ENCODE measurements at regions not wholly inside any gene's neighbourhood (a gene's known extent, or its start where the extent isn't known, plus 50 kb on each side); places are given as distances from the start of the nearest gene placed in this dataset.

DNA sequence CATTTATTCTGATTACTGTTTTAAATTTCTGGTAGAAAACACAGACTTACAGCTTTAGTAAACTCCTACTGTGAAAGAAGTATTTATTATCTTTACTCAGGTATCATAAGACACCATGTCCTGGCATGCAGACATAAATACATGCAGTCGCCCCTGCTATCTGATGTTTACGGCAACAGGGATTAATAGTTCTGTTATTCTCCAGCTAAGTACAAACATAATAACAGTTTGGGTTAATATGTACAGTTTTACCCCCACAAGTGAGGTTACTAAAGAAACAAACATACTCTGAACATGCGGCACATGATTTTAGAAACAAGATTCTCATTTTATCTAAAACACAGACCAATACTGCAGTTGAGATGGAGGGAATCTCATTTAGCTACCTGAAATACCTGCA, 170.8 kb downstream of the ABCA8 start:
- Histone ChIP-seq H3K27ac (peak overlapping the region in 1 of 2 donors; percentile 23), H3K4me3 (no peak overlapping the region), H3K4me1 (peaks cover 0 to 16% of the 10 kb centered on the region in 2 donors), H3K9me3 (peaks cover 0 to 9% of the 10 kb centered on the region in 2 donors), H3K27me3 (no peaks in the 10 kb centered on the region), H3K36me3 (no peaks in the 10 kb centered on the region)
- TF ChIP-seq, protein P1, sequence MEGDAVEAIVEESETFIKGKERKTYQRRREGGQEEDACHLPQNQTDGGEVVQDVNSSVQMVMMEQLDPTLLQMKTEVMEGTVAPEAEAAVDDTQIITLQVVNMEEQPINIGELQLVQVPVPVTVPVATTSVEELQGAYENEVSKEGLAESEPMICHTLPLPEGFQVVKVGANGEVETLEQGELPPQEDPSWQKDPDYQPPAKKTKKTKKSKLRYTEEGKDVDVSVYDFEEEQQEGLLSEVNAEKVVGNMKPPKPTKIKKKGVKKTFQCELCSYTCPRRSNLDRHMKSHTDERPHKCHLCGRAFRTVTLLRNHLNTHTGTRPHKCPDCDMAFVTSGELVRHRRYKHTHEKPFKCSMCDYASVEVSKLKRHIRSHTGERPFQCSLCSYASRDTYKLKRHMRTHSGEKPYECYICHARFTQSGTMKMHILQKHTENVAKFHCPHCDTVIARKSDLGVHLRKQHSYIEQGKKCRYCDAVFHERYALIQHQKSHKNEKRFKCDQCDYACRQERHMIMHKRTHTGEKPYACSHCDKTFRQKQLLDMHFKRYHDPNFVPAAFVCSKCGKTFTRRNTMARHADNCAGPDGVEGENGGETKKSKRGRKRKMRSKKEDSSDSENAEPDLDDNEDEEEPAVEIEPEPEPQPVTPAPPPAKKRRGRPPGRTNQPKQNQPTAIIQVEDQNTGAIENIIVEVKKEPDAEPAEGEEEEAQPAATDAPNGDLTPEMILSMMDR (IDR thresholded peaks at IDR 0.05), result no peak
- DNase-seq (ENCODE audit: low spot score), result no peak

DNA sequence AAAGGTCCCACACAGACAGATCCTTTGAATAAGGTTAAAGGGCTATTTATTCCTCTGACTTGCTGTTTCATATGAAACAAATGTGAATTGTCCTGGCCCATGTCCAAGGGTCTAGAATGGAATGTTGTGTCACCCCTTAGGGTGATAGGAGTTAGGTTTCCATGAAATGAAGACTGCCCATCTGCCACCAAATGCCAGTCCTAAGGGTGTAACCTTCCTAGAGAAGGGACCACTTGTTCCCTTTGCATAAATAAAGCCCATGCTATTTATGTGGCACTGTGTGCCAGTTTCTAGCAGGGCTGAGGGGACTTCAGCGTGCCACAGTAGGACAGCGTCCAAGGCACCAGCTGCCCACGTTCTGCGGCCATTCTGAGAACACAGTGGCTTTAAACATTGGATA, 171.3 kb downstream of the ABCA8 start:
- Histone ChIP-seq H3K9me3 (peaks cover 0 to 4% of the 10 kb centered on the region in 2 donors), H3K4me1 (peaks cover 0 to 16% of the 10 kb centered on the region in 2 donors), H3K27ac (peak overlapping the region; percentile 31 to 50), H3K36me3 (no peaks in the 10 kb centered on the region), H3K27me3 (no peaks in the 10 kb centered on the region), H3K4me3 (no peak overlapping the region)
- TF ChIP-seq, protein P1 (IDR thresholded peaks at IDR 0.05), result no peak
- DNase-seq (ENCODE audit: low spot score), result no peak

DNA sequence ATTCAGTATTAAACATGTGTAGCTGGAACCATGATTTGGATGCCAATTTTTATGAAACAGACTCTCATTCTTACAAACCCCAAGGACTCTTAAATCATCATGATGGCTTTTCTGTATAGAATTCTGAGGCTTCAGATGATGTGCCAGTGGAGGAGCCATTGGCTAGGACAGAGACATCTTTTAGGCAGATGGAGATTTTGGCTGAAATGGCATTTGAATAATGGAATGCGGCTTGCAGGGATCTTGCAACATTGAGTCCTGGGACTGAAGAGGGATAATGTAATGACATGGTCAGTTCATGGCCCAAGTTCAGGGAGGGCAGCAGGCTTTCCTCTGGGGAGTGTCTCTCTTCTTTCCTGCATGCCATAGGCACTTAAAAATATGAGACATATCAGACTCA, 172.4 kb downstream of the ABCA8 start:
- peaks cover 0 to 23% of the 10 kb centered on the region in 2 donors for H3K4me1 ChIP-seq
- no peak for DNase-seq (ENCODE audit: low spot score)

DNA sequence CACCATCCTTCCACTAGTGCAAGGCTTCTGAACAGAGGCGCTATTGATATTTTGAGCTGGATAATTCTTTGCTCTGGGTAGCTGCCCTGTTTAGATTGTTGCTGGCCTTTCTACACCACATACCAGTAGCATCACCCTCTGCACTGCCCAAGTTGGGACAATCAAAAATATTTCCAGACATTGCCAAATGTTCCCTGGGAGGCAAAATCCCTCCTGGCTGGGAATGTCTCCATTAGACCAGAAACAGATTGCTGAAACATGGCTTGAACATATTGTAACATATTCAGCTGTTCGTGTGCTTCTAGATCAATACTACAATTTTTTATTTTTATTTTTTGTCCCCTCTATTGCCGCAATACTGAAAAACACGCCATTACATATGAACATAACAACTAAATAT, 174.6 kb downstream of the ABCA8 start:
- TF ChIP-seq, protein P1 (IDR thresholded peaks at IDR 0.05), result no peak
- no peaks in the 10 kb centered on the region for H3K27me3 ChIP-seq
- no peak overlapping the region for H3K27ac ChIP-seq
- H3K9me3 ChIP-seq, result peaks cover 0 to 4% of the 10 kb centered on the region in 2 donors
- H3K4me1 ChIP-seq, result peaks cover 0 to 40% of the 10 kb centered on the region in 2 donors
- no peak for DNase-seq (ENCODE audit: low spot score)
- no peak overlapping the region for H3K4me3 ChIP-seq
- no peaks in the 10 kb centered on the region for H3K36me3 ChIP-seq

More for the DNA sequence above, 172.4 kb downstream of the ABCA8 start:
- Histone ChIP-seq H3K27ac (peak overlapping the region in 1 of 2 donors; percentile 50), H3K9me3 (peaks cover 0 to 4% of the 10 kb centered on the region in 2 donors), H3K27me3 (no peaks in the 10 kb centered on the region), H3K4me3 (no peak overlapping the region), H3K36me3 (no peaks in the 10 kb centered on the region)
- TF ChIP-seq, protein P1 (IDR thresholded peaks at IDR 0.05), result no peak

DNA sequence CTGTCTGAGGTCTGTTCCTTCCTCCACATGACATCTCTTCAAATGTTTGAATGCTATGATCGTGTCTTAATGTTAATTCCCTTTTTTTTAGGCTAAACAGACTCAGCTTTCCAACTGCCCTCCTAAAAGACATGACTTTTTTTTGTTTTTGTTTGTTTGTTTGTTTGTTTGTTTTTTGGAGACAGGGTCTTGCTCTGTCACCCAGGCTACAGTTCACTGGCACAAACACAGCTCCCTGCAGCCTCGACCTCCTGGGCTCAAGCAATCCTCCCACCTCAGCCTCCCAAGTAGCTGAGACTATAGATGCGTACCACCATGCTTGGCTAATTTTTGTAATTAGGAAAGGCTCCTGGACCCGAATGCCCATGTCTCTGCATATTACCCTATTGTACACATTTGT, 176.5 kb downstream of the ABCA8 start:
- Histone ChIP-seq H3K27ac (peak overlapping the region; percentile 46 to 54), H3K9me3 (peaks cover 0 to 4% of the 10 kb centered on the region in 2 donors), H3K27me3 (no peaks in the 10 kb centered on the region), H3K4me1 (peaks cover 0 to 40% of the 10 kb centered on the region in 2 donors), H3K4me3 (no peak overlapping the region), H3K36me3 (no peaks in the 10 kb centered on the region)
- TF ChIP-seq, protein P1 (IDR thresholded peaks at IDR 0.05), result no peak
- DNase-seq (ENCODE audit: low spot score), result no peak

All from right atrium auricular region (tissue), 2 donors.